ENCODE measurements at regions not wholly inside any gene's neighbourhood (a gene's known extent, or its start where the extent isn't known, plus 50 kb on each side); places are given as distances from the start of the nearest gene placed in this dataset.

GRCh38 chr3:145735631-145736030, 425.4 kb downstream of the PLOD2 start:
- no peak for DNase-seq (ENCODE audit: low spot score, unreplicated experiment)
- peaks cover 7% of the 10 kb centered on the region for H3K9me3 Mint-ChIP-seq (ENCODE audit: low read depth)
- H3K27me3 Mint-ChIP-seq = no peaks in the 10 kb centered on the region
- no peak overlapping the region for H3K27ac Mint-ChIP-seq
- no peak for TF ChIP-seq CTCF (IDR thresholded peaks at IDR 0.05; ENCODE audit: unreplicated experiment)
- no peaks in the 10 kb centered on the region for H3K36me3 Mint-ChIP-seq (ENCODE audit: insufficient read depth)
- H3K4me1 Mint-ChIP-seq (ENCODE audit: low read depth) = peaks cover 2% of the 10 kb centered on the region
- H3K4me3 Mint-ChIP-seq (ENCODE audit: low read depth) = no peak overlapping the region

- H3K9me3 Mint-ChIP-seq (ENCODE audit: low read depth) = peaks cover 7% of the 10 kb centered on the region
Observed at GRCh38 chr3:145737952-145738351, 423.0 kb downstream of the PLOD2 start.

GRCh38 chr3:145739926-145740325, 421.1 kb downstream of the PLOD2 start:
- H3K4me3 Mint-ChIP-seq (ENCODE audit: low read depth) = no peak overlapping the region
- peaks cover 7% of the 10 kb centered on the region for H3K9me3 Mint-ChIP-seq (ENCODE audit: low read depth)
- H3K27me3 Mint-ChIP-seq = no peaks in the 10 kb centered on the region
- no peaks in the 10 kb centered on the region for H3K36me3 Mint-ChIP-seq (ENCODE audit: insufficient read depth)
- H3K27ac Mint-ChIP-seq = no peak overlapping the region
- TF ChIP-seq CTCF (IDR thresholded peaks at IDR 0.05; ENCODE audit: unreplicated experiment) = no peak
- peaks cover 2% of the 10 kb centered on the region for H3K4me1 Mint-ChIP-seq (ENCODE audit: low read depth)
- DNase-seq (ENCODE audit: low spot score, unreplicated experiment) = no peak

More at GRCh38 chr3:145737952-145738351, 423.0 kb downstream of the PLOD2 start:
- DNase-seq (ENCODE audit: low spot score, unreplicated experiment) = no peak
- no peaks in the 10 kb centered on the region for H3K27me3 Mint-ChIP-seq
- TF ChIP-seq CTCF (IDR thresholded peaks at IDR 0.05; ENCODE audit: unreplicated experiment) = no peak
- H3K4me1 Mint-ChIP-seq (ENCODE audit: low read depth) = peaks cover 2% of the 10 kb centered on the region
- H3K27ac Mint-ChIP-seq = no peak overlapping the region
- H3K36me3 Mint-ChIP-seq (ENCODE audit: insufficient read depth) = no peaks in the 10 kb centered on the region
- no peak overlapping the region for H3K4me3 Mint-ChIP-seq (ENCODE audit: low read depth)

- no peak for TF ChIP-seq CTCF (IDR thresholded peaks at IDR 0.05; ENCODE audit: unreplicated experiment)
- Mint-ChIP-seq H3K36me3 (ENCODE audit: insufficient read depth) (no peaks in the 10 kb centered on the region), H3K9me3 (ENCODE audit: low read depth) (no peaks in the 10 kb centered on the region), H3K27me3 (no peaks in the 10 kb centered on the region), H3K27ac (no peak overlapping the region), H3K4me1 (ENCODE audit: low read depth) (peaks cover 3% of the 10 kb centered on the region), H3K4me3 (ENCODE audit: low read depth) (no peak overlapping the region)
- DNase-seq (ENCODE audit: low spot score, unreplicated experiment) = no peak
Observed at GRCh38 chr3:145750657-145751056, 410.3 kb downstream of the PLOD2 start.

- Mint-ChIP-seq H3K36me3 (ENCODE audit: insufficient read depth) (no peaks in the 10 kb centered on the region), H3K4me3 (ENCODE audit: low read depth) (no peak overlapping the region), H3K27ac (no peak overlapping the region), H3K27me3 (no peaks in the 10 kb centered on the region), H3K4me1 (ENCODE audit: low read depth) (peaks cover 3% of the 10 kb centered on the region), H3K9me3 (ENCODE audit: low read depth) (no peaks in the 10 kb centered on the region)
- no peak for TF ChIP-seq CTCF (IDR thresholded peaks at IDR 0.05; ENCODE audit: unreplicated experiment)
- DNase-seq (ENCODE audit: low spot score, unreplicated experiment) = no peak
Observed at GRCh38 chr3:145752576-145752975, 408.4 kb downstream of the PLOD2 start.

Data from progenitor cell of endocrine pancreas (in vitro differentiated cells).